HEK293 (cell line): ENCODE measurements at regions not wholly inside any gene's neighbourhood (a gene's known extent, or its start where the extent isn't known, plus 50 kb on each side); places are given as distances from the start of the nearest gene placed in this dataset.

Experiments
- CTCF ChIA-PET: fragments of 350-600 bp; formaldehyde crosslinking; extraction: SDS; loops from one replicate; lab custom pipeline; 2021; ENCODE audit warnings: antibody characterized with exemption; lab: Yijun Ruan, JAX
- POLR2A ChIA-PET: fragments of 300-600 bp; formaldehyde crosslinking; extraction: SDS; loops from one replicate; lab custom pipeline; 2020; ENCODE audit warnings: antibody characterized with exemption, inconsistent platforms; lab: Yijun Ruan, JAX
- H3K27ac ChIP-seq: fragments of 200-500 bp; sonication (Bioruptor generic); 2 replicates; pipeline ENCODE4 v1.5.1; 2014; ENCODE audit warnings: low read depth, low read length, control low read depth, inconsistent platforms; ENCODE audit errors: extremely low read depth
- H3K36me3 ChIP-seq, 2 experiments: fragments of 200-500 bp in 1 of 2; sonication (Bioruptor generic) in 1 of 2; 1 replicate in 1 of 2; 2 replicates in 1 of 2; pipeline ENCODE4 v1.5.1; 2014 to 2017; ENCODE audit warnings: inconsistent platforms in 2 of 2, low read length in 2 of 2; ENCODE audit not compliant: control insufficient read depth in 2 of 2, insufficient read depth in 1 of 2
- H3K4me1 ChIP-seq: fragments of 200-500 bp; sonication (Bioruptor generic); 2 replicates; pipeline ENCODE4 v1.5.1; 2014; ENCODE audit warnings: mild to moderate bottlenecking, low read length, inconsistent platforms; ENCODE audit not compliant: control insufficient read depth, insufficient read depth
- H3K4me3 ChIP-seq: 2 replicates; pipeline ENCODE4 v1.5.1; 2011; ENCODE audit warnings: low read depth, mild to moderate bottlenecking, control low read depth, low read length, moderate library complexity
- H3K9me3 ChIP-seq: fragments of 200-500 bp; sonication (Bioruptor generic); 2 replicates; pipeline ENCODE4 v1.5.1; 2014; ENCODE audit warnings: low read depth, low read length, inconsistent platforms; ENCODE audit not compliant: control insufficient read depth, insufficient read depth
- MYNN ChIP-seq: fragments of 450-650 bp; formaldehyde crosslinking; IDR thresholded peaks from 2 replicates; pipeline ENCODE4 v1.5.1; 2016; ENCODE audit warnings: missing biosample characterization, missing genetic modification characterization, borderline replicate concordance
- OSR2 ChIP-seq: fragments of 450-650 bp; formaldehyde crosslinking; IDR thresholded peaks from 2 replicates; pipeline ENCODE4 v1.5.1; 2016; ENCODE audit warnings: missing biosample characterization, missing genetic modification characterization
- OVOL3 ChIP-seq: fragments of 450-650 bp; formaldehyde crosslinking; IDR thresholded peaks from 2 replicates; pipeline ENCODE4 v1.5.1; 2016; ENCODE audit warnings: missing biosample characterization, missing genetic modification characterization
- PATZ1 ChIP-seq: fragments of 450-650 bp; formaldehyde crosslinking; IDR thresholded peaks from 2 replicates; pipeline ENCODE4 v1.5.1; 2016; ENCODE audit warnings: missing biosample characterization, missing genetic modification characterization
- ZBTB11 ChIP-seq: fragments of 450-650 bp; formaldehyde crosslinking; conservative IDR thresholded peaks from 2 replicates; pipeline ENCODE4 v1.5.1; 2016; ENCODE audit warnings: low read depth, missing biosample characterization, missing genetic modification characterization
- ZBTB17 ChIP-seq: fragments of 450-650 bp; formaldehyde crosslinking; IDR thresholded peaks from 2 replicates; pipeline ENCODE4 v1.5.1; 2016; ENCODE audit warnings: missing biosample characterization, missing genetic modification characterization
- ZBTB20 ChIP-seq: fragments of 450-650 bp; formaldehyde crosslinking; IDR thresholded peaks from 2 replicates; pipeline ENCODE4 v1.5.1; 2016; ENCODE audit warnings: missing biosample characterization, missing genetic modification characterization
- ZBTB21 ChIP-seq: fragments of 450-650 bp; formaldehyde crosslinking; IDR thresholded peaks from 2 replicates; pipeline ENCODE4 v1.5.1; 2017; ENCODE audit warnings: missing biosample characterization, missing genetic modification characterization
- ZFP3 ChIP-seq: fragments of 450-650 bp; formaldehyde crosslinking; IDR thresholded peaks from 2 replicates; pipeline ENCODE4 v1.5.1; 2016; ENCODE audit warnings: low read depth, missing biosample characterization, missing genetic modification characterization
- ZIC2 ChIP-seq: fragments of 450-650 bp; formaldehyde crosslinking; IDR thresholded peaks from 2 replicates; pipeline ENCODE4 v1.5.1; 2016; ENCODE audit warnings: missing biosample characterization, missing genetic modification characterization
- ZNF148 ChIP-seq: fragments of 450-650 bp; formaldehyde crosslinking; IDR thresholded peaks from 2 replicates; pipeline ENCODE4 v1.5.0; 2017; ENCODE audit warnings: missing biosample characterization, missing genetic modification characterization, borderline replicate concordance
- ZNF157 ChIP-seq: fragments of 450-650 bp; formaldehyde crosslinking; IDR thresholded peaks from 2 replicates; pipeline ENCODE4 v1.5.1; 2016; ENCODE audit warnings: missing biosample characterization, missing genetic modification characterization
- ZNF221 ChIP-seq: fragments of 450-650 bp; formaldehyde crosslinking; IDR thresholded peaks from 2 replicates; pipeline ENCODE4 v1.5.1; 2017; ENCODE audit warnings: missing biosample characterization, missing genetic modification characterization, borderline replicate concordance
- ZNF24 ChIP-seq: fragments of 450-650 bp; formaldehyde crosslinking; IDR thresholded peaks from 2 replicates; pipeline ENCODE4 v1.5.1; 2016; ENCODE audit warnings: missing biosample characterization, missing genetic modification characterization
- ZNF280D ChIP-seq: fragments of 450-650 bp; formaldehyde crosslinking; IDR thresholded peaks from 2 replicates; pipeline ENCODE4 v1.5.1; 2016; ENCODE audit warnings: missing biosample characterization, missing genetic modification characterization
- ZNF433 ChIP-seq: fragments of 450-650 bp; formaldehyde crosslinking; IDR thresholded peaks from 2 replicates; pipeline ENCODE4 v1.5.1; 2016; ENCODE audit warnings: missing biosample characterization, missing genetic modification characterization, low read depth
- ZNF558 ChIP-seq: fragments of 450-650 bp; formaldehyde crosslinking; IDR thresholded peaks from 2 replicates; pipeline ENCODE4 v1.5.1; 2016; ENCODE audit warnings: missing biosample characterization, missing genetic modification characterization
- ZNF560 ChIP-seq: fragments of 450-650 bp; formaldehyde crosslinking; IDR thresholded peaks from 2 replicates; pipeline ENCODE4 v1.5.1; 2017; ENCODE audit warnings: missing biosample characterization, missing genetic modification characterization, borderline replicate concordance
- ZNF621 ChIP-seq: fragments of 450-650 bp; formaldehyde crosslinking; IDR thresholded peaks from 2 replicates; pipeline ENCODE4 v1.5.1; 2017; ENCODE audit warnings: missing biosample characterization, missing genetic modification characterization
- ZNF660 ChIP-seq: fragments of 450-650 bp; IDR thresholded peaks from 2 replicates; pipeline ENCODE4 v1.5.1; 2018; ENCODE audit warnings: missing biosample characterization, mild to moderate bottlenecking, missing genetic modification characterization
- ZNF792 ChIP-seq: fragments of 450-650 bp; formaldehyde crosslinking; IDR thresholded peaks from 2 replicates; pipeline ENCODE4 v1.5.1; 2016; ENCODE audit warnings: missing biosample characterization, missing genetic modification characterization
- ZNF843 ChIP-seq: fragments of 450-650 bp; formaldehyde crosslinking; IDR thresholded peaks from 2 replicates; pipeline ENCODE4 v1.5.1; 2016; ENCODE audit warnings: missing biosample characterization, missing genetic modification characterization
- ZSCAN18 ChIP-seq: fragments of 450-650 bp; formaldehyde crosslinking; IDR thresholded peaks from 2 replicates; pipeline ENCODE4 v1.5.1; 2016; ENCODE audit warnings: missing biosample characterization, missing genetic modification characterization

GRCh38 chr2:47301277-47301618 is 67.9 kb upstream of the EPCAM start:
- peaks cover 9% of the 10 kb centered on the region; the same call in 1 of the 2 replicates for H3K4me1 ChIP-seq
- ChIA-PET CTCF (interaction anchor here (0.6 to 1.3 kb wide), 4 partner anchors 12 to 87 kb away, joined by 3 to 6 read pairs (median 4); no protein-coding TSS in a partner anchor), POLR2A (no interaction called here)
- H3K4me3 ChIP-seq, result no peak overlapping the region
- TF ChIP-seq MYNN (tag by site-specific recombination) (no peak), PATZ1 (tag by site-specific recombination) (no peak), ZNF621 (tag by site-specific recombination) (no peak), ZFP3 (tag by site-specific recombination) (no peak), ZNF660 (tag by site-specific recombination) (no peak), ZBTB20 (tag by site-specific recombination) (no peak), OVOL3 (tag by site-specific recombination) (no peak), ZIC2 (no peak), ZNF157 (tag by site-specific recombination) (no peak), ZSCAN18 (tag by site-specific recombination) (no peak), ZNF792 (tag by site-specific recombination) (no peak), ZNF280D (tag by site-specific recombination) (no peak), OSR2 (tag by site-specific recombination) (no peak), ZBTB17 (tag by site-specific recombination) (no peak)
- H3K9me3 ChIP-seq, result no peaks in the 10 kb centered on the region
- H3K27ac ChIP-seq, result no peak overlapping the region
- no peaks in the 10 kb centered on the region for H3K36me3 ChIP-seq

- Histone ChIP-seq H3K9me3 (no peaks in the 10 kb centered on the region), H3K4me3 (no peak overlapping the region), H3K36me3 (no peaks in the 10 kb centered on the region), H3K4me1 (peaks cover 9% of the 10 kb centered on the region; the same call in 1 of the 2 replicates), H3K27ac (no peak overlapping the region)
- ChIA-PET POLR2A (no interaction called here), CTCF (interaction anchor here (0.6 to 1.3 kb wide), 6 partner anchors 12 to 501 kb away, joined by 3 to 6 read pairs (median 4); no protein-coding TSS in a partner anchor)
- TF ChIP-seq ZNF148 (tag by site-specific recombination) (no peak), OVOL3 (tag by site-specific recombination) (no peak), ZNF843 (tag by site-specific recombination) (no peak), ZBTB11 (tag by site-specific recombination) (no peak), ZNF560 (no peak), ZBTB21 (tag by site-specific recombination) (no peak), ZNF24 (tag by site-specific recombination) (no peak), ZNF433 (tag by site-specific recombination) (no peak), ZNF558 (no peak), ZNF221 (tag by site-specific recombination) (no peak)
Observed at GRCh38 chr2:47300609-47301276, 68.4 kb upstream of the EPCAM start.
